ENCODE measurements at regions not wholly inside any gene's neighbourhood (a gene's known extent, or its start where the extent isn't known, plus 50 kb on each side); places are given as distances from the start of the nearest gene placed in this dataset.
"Not testable (repeated sequence)": the region's sequence is repeated elsewhere in the genome, so short reads cannot be mapped to it uniquely, and the experiment has no call there.

DNA sequence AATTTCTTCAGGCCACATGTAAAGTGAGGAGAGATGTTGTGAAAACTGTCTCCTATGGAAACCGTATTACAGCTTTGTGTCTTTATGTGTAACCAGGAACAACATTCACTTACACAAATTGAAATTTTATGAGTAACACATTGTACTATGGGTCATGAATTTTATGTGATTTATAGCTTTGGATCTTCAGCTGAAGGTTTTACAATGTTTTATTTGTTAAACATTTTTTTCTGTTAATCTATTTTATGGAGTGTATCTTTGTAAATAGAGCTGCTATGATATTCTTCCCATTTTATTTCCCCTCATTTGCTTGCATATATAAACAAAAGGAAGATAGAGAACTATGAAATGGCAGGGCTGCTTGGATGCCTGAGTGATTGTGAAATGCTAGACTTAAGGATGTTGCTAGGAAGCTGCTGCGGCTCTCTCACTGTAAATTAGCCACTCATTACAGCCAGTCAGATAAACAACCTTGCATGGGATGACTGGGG is 104.5 kb upstream of the PCLO start:
- Histone ChIP-seq H3K4me2 (ENCODE audit: low read length) (no peak overlapping the region), H3K27ac (ENCODE audit: low read length) (no peak overlapping the region), H2AFZ (ENCODE audit: low read length) (no peak overlapping the region), H3K36me3 (ENCODE audit: low read depth, low read length) (no peaks in the 10 kb centered on the region), H3K4me3 (ENCODE audit: low read length) (no peak overlapping the region), H3F3A (ENCODE audit: low read length, unreplicated experiment) (no peaks in the 10 kb centered on the region), H4K20me1 (ENCODE audit: low read length) (no peaks in the 10 kb centered on the region), H3K9me3 (ENCODE audit: low read length) (no peaks in the 10 kb centered on the region), H3K9ac (ENCODE audit: low read length) (no peak overlapping the region), H3K79me2 (ENCODE audit: low read length) (no peaks in the 10 kb centered on the region), H3K4me1 (ENCODE audit: insufficient read depth, low read length) (no peaks in the 10 kb centered on the region), H3K9me2 (replicated peaks; ENCODE audit: low read length) (no peaks in the 10 kb centered on the region), H3K27me3 (ENCODE audit: low read length) (no peaks in the 10 kb centered on the region)
- BruUV-seq (replicated peaks), result no TSS peak
- ChIA-PET POLR2A (ENCODE audit: unreplicated experiment) (interaction anchor here (0.5 to 0.6 kb wide), 3 partner anchors 104 to 568 kb away, joined by 3 to 12 read pairs (median 8); no protein-coding TSS in a partner anchor), CTCF (interaction anchor here (0.5 to 0.6 kb wide), 2 partner anchors 202 to 543 kb away, joined by 3 to 4 read pairs; no protein-coding TSS in a partner anchor)
- ATAC-seq, result peak; percentile 81
- intact Hi-C loops (cut with micrococcal nuclease), result loop anchor here (1.0 kb wide), 1 partner anchor 457 kb away; no protein-coding TSS in a partner anchor
- TF ChIP-seq EZH2phosphoT487 (IDR thresholded peaks at IDR 0.05; ENCODE audit: borderline replicate concordance, low read length), result no peak
- TF ChIP-seq EZH2 (IDR thresholded peaks at IDR 0.05; ENCODE audit: low read length, unreplicated experiment), result no peak
- TF ChIP-seq, protein P1, sequence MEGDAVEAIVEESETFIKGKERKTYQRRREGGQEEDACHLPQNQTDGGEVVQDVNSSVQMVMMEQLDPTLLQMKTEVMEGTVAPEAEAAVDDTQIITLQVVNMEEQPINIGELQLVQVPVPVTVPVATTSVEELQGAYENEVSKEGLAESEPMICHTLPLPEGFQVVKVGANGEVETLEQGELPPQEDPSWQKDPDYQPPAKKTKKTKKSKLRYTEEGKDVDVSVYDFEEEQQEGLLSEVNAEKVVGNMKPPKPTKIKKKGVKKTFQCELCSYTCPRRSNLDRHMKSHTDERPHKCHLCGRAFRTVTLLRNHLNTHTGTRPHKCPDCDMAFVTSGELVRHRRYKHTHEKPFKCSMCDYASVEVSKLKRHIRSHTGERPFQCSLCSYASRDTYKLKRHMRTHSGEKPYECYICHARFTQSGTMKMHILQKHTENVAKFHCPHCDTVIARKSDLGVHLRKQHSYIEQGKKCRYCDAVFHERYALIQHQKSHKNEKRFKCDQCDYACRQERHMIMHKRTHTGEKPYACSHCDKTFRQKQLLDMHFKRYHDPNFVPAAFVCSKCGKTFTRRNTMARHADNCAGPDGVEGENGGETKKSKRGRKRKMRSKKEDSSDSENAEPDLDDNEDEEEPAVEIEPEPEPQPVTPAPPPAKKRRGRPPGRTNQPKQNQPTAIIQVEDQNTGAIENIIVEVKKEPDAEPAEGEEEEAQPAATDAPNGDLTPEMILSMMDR (conservative IDR thresholded peaks at IDR 0.05; ENCODE audit: low read depth, low read length), result no peak
- peak; percentile 35 for DNase-seq

DNA sequence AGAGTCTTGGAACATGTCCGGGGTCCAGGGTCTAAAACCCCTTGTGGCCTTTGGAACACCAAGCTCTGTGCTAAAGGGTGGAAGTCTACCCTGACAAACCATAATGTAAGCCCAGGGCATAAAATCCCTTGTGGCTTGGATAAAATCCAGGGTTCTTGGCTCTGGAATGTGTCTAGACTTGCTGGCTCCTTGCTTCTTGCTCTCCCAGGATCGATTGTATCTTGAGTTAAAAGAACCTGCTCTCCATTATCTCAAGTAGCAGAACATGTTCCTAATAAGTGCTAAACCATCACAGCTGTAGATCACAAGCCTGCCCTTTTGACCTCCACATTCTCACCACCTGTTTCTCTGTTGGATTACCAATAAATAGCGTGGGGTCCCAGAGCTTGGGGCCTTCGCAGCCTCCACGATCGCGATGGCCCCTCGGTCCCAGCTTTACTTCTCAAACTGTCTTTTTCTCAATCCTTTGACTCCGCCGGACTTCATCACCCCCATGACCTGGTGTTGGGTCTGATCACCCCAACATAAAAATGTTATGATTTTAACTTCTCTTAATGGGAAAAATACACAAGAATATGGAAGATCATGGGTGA is 100.9 kb upstream of the PCLO start:
- H3K79me2 ChIP-seq (ENCODE audit: low read length); H3K4me1 ChIP-seq (ENCODE audit: insufficient read depth, low read length); H2AFZ ChIP-seq (ENCODE audit: low read length); intact Hi-C loops (cut with micrococcal nuclease); H4K20me1 ChIP-seq (ENCODE audit: low read length); H3K36me3 ChIP-seq (ENCODE audit: low read depth, low read length); H3K9me2 ChIP-seq (replicated peaks; ENCODE audit: low read length); H3F3A ChIP-seq (ENCODE audit: low read length, unreplicated experiment); POLR2A ChIA-PET (ENCODE audit: unreplicated experiment); H3K4me2 ChIP-seq (ENCODE audit: low read length); H3K4me3 ChIP-seq (ENCODE audit: low read length); CTCF ChIA-PET; BruUV-seq (replicated peaks); ATAC-seq; H3K27ac ChIP-seq (ENCODE audit: low read length); H3K9ac ChIP-seq (ENCODE audit: low read length); H3K9me3 ChIP-seq (ENCODE audit: low read length): not testable (repeated sequence)
- peaks cover 10% of the 10 kb centered on the region; the same call in 1 of the 2 replicates for H3K27me3 ChIP-seq (ENCODE audit: low read length)
- DNase-seq, result peak; percentile 37

DNA sequence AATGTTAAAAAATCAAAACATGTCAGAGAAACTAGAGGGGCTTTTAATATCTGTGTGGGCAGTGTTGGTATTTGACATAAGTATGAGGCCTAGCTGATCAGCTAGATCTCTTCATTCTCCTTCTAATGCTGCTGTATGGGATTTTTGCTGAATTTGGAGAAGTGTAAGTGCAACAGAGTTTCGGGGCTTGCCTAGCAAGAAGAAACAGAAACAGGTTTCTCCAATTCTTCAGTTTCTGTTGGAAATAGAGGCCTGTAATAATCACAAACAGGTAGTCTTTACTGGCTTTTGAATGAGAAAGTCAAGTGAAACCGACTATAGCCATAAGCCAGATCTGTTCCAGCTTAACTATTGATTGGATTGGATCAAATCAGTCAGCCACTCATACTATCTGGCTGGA is 96.4 kb upstream of the PCLO start:
- TF ChIP-seq, protein P1 (conservative IDR thresholded peaks at IDR 0.05; ENCODE audit: low read depth, low read length), result no peak
- no peak for TF ChIP-seq EZH2 (IDR thresholded peaks at IDR 0.05; ENCODE audit: low read length, unreplicated experiment)
- no peak for TF ChIP-seq EZH2phosphoT487 (IDR thresholded peaks at IDR 0.05; ENCODE audit: borderline replicate concordance, low read length)
- Histone ChIP-seq H3K9me2 (replicated peaks; ENCODE audit: low read length) (no peaks in the 10 kb centered on the region), H3K9me3 (ENCODE audit: low read length) (no peaks in the 10 kb centered on the region), H2AFZ (ENCODE audit: low read length) (no peak overlapping the region), H3K36me3 (ENCODE audit: low read depth, low read length) (no peaks in the 10 kb centered on the region), H3K4me1 (ENCODE audit: insufficient read depth, low read length) (no peaks in the 10 kb centered on the region), H3K79me2 (ENCODE audit: low read length) (no peaks in the 10 kb centered on the region), H3K4me3 (ENCODE audit: low read length) (no peak overlapping the region), H3K4me2 (ENCODE audit: low read length) (no peak overlapping the region), H3K9ac (ENCODE audit: low read length) (no peak overlapping the region), H4K20me1 (ENCODE audit: low read length) (no peaks in the 10 kb centered on the region), H3K27me3 (ENCODE audit: low read length) (peaks cover 10% of the 10 kb centered on the region; the same call in 1 of the 2 replicates), H3F3A (ENCODE audit: low read length, unreplicated experiment) (no peaks in the 10 kb centered on the region), H3K27ac (ENCODE audit: low read length) (no peak overlapping the region)
- no TSS peak for BruUV-seq (replicated peaks)
- ChIA-PET CTCF (no interaction called here), POLR2A (ENCODE audit: unreplicated experiment) (no interaction called here)
- DNase-seq (no peak), ATAC-seq (no peak)
- intact Hi-C loops (cut with micrococcal nuclease), result loop anchor here (10.0 kb wide), 1 partner anchor 54 kb away; no protein-coding TSS in a partner anchor
